ENCODE measurements at regions not wholly inside any gene's neighbourhood (a gene's known extent, or its start where the extent isn't known, plus 50 kb on each side); places are given as distances from the start of the nearest gene placed in this dataset.
"Not testable (repeated sequence)": the region's sequence is repeated elsewhere in the genome, so short reads cannot be mapped to it uniquely, and the experiment has no call there.

DNA sequence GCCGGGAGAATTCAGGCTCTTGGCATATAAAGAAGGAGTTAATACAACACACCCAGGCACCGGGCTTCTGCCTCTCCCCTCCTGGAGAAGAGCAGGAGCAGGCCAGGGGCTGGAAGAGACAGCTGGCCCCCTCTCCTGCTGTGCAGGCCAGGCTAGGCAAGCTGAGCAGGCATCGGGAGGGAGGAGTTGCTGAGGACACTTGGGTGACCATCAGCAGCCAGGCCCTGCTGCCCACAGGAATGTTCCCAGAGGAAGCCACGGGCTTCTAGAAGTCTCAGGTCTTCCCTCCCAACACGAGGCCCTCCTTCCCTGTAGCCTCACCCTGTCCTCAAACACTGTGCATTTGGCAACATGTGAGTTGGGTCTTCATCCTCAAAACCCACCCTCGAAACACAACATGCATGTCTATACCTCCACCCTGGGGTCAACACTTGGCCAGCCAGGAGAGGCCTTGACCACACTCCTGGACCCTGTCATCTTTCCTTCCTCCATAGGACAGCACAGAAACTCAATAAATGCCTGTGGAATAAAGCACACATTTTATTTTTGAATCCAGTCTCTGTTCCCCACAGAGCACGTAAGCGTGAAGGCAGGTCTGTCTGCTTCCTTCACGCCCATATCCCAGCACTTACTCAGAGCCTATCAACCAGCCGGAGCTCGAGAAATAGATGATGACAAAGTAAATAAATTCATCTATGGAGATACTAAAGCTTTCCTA lies 433.8 kb upstream of the ID2 start:
- no peak for DNase-seq (ENCODE audit: extremely low spot score, unreplicated experiment)
- Mint-ChIP-seq H3K36me3 (peaks cover 3% of the 10 kb centered on the region), H3K27me3 (no peaks in the 10 kb centered on the region), H3K4me1 (ENCODE audit: unreplicated experiment) (no peaks in the 10 kb centered on the region), H3K27ac (no peak overlapping the region), H3K4me3 (no peak overlapping the region), H3K9me3 (peaks cover 12% of the 10 kb centered on the region)
- TF ChIP-seq, protein P1, sequence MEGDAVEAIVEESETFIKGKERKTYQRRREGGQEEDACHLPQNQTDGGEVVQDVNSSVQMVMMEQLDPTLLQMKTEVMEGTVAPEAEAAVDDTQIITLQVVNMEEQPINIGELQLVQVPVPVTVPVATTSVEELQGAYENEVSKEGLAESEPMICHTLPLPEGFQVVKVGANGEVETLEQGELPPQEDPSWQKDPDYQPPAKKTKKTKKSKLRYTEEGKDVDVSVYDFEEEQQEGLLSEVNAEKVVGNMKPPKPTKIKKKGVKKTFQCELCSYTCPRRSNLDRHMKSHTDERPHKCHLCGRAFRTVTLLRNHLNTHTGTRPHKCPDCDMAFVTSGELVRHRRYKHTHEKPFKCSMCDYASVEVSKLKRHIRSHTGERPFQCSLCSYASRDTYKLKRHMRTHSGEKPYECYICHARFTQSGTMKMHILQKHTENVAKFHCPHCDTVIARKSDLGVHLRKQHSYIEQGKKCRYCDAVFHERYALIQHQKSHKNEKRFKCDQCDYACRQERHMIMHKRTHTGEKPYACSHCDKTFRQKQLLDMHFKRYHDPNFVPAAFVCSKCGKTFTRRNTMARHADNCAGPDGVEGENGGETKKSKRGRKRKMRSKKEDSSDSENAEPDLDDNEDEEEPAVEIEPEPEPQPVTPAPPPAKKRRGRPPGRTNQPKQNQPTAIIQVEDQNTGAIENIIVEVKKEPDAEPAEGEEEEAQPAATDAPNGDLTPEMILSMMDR (conservative IDR thresholded peaks at IDR 0.05): no peak

DNA sequence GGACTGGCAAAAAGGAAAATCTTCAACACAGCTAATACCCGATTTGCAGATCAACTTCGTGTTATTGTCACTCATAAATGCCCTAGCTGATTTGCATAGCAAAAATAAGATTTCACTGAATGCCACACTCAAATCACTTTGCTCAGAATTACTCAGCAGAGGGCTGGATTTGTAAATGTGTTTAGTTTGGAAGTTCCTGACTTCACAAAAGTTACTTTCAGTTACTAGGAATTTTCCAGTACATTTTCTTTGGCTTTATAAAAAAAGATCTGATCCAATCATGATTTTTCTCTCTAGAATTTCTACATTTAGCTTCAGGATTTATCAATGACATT lies 433.3 kb upstream of the ID2 start:
- Mint-ChIP-seq H3K9me3 (peaks cover 12% of the 10 kb centered on the region), H3K27me3 (no peaks in the 10 kb centered on the region), H3K36me3 (peaks cover 3% of the 10 kb centered on the region), H3K4me3 (no peak overlapping the region), H3K4me1 (ENCODE audit: unreplicated experiment) (peaks cover 1% of the 10 kb centered on the region), H3K27ac (no peak overlapping the region)
- no peak for DNase-seq (ENCODE audit: extremely low spot score, unreplicated experiment)
- TF ChIP-seq, protein P1 (conservative IDR thresholded peaks at IDR 0.05): no peak

DNA sequence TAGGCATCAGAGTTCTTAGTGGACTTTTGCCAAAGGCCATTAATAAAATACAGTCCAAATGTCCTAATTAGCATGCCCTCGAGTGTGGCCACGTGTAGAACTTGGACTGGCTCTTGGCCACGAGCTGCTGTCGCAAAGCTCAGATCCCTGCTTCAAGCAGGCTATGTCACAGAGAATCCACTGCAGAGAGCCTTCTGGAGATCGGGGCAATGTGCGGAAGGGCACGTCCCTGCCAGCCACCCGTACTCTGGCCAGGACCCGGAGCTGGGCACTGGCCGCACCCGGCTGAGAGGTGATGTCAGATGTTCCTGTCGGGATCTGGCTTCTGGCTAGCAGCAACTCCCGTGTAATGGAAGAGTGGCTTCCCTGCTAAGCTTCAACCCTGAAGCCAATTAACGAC lies 432.7 kb upstream of the ID2 start:
- Mint-ChIP-seq H3K36me3 (peaks cover 3% of the 10 kb centered on the region), H3K9me3 (peaks cover 16% of the 10 kb centered on the region), H3K4me3 (no peak overlapping the region), H3K4me1 (ENCODE audit: unreplicated experiment) (peaks cover 7% of the 10 kb centered on the region), H3K27ac (no peak overlapping the region), H3K27me3 (no peaks in the 10 kb centered on the region)
- no peak for DNase-seq (ENCODE audit: extremely low spot score, unreplicated experiment)
- TF ChIP-seq, protein P1 (conservative IDR thresholded peaks at IDR 0.05): no peak

DNA sequence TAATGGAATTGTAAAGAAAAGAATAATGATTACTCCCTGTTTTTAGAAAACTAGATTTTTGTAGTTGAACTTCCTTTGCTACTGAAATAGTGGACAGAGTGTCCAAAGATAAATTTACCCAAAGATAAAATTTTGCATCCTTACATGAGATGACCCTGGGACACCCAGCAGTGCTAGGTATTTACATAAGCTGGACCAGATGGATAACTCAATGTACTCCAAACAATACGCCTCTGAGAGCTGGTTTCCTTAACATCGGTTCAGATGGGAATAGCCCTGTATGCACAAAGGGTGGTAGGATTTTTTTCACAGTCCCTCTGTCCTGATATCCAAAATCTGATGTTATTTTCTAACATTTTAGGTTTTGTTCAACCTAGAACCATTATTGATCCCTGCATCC lies 432.1 kb upstream of the ID2 start:
- peaks cover 3% of the 10 kb centered on the region for H3K36me3 Mint-ChIP-seq
- TF ChIP-seq, protein P1 (conservative IDR thresholded peaks at IDR 0.05): no peak
- H3K4me3 Mint-ChIP-seq: no peak overlapping the region
- no peak overlapping the region for H3K27ac Mint-ChIP-seq
- peaks cover 12% of the 10 kb centered on the region for H3K4me1 Mint-ChIP-seq (ENCODE audit: unreplicated experiment)
- H3K9me3 Mint-ChIP-seq: peaks cover 21% of the 10 kb centered on the region
- DNase-seq (ENCODE audit: extremely low spot score, unreplicated experiment): no peak
- H3K27me3 Mint-ChIP-seq: no peaks in the 10 kb centered on the region

DNA sequence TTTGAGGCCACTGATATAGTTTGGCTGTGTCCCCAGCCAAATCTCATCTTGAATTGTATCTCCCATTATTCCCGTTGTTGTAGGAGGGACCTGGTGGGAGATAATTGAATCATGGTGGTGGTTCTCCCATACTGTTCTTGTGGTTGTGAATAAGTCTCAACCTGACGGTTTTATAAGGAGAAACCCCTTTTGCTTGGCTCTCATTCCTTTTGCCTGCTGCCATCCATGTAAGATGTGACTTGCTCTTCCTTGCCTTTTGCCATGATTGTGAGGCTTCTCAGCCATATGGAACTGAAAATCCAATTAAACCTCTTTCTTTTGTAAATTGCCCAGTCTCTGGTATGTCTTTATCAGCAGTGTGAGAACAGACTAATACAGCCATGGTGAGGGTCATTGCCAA lies 431.6 kb upstream of the ID2 start:
- peaks cover 12% of the 10 kb centered on the region for H3K4me1 Mint-ChIP-seq (ENCODE audit: unreplicated experiment)
- H3K27me3 Mint-ChIP-seq; H3K36me3 Mint-ChIP-seq; DNase-seq (ENCODE audit: extremely low spot score, unreplicated experiment); H3K4me3 Mint-ChIP-seq; H3K27ac Mint-ChIP-seq: not testable (repeated sequence)
- peaks cover 21% of the 10 kb centered on the region for H3K9me3 Mint-ChIP-seq

DNA sequence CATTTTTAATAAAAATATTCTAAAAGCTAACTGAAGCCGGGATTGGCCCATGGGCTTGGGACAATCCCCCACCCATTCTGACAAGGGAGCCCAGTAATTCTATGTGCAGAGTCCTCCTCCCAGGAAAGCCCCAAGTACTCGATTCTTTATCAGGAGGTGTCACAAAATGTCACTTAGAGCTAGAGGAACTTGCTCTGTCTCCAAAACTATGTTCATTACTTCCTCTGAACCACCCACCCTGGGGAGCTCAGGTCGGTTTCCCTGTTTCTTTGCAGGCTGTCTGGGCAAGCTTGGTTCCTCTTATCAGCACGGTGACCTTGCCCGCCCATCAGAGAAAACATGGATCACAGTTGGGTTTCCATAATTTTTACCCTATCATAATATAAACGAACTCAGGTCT lies 430.6 kb upstream of the ID2 start:
- Mint-ChIP-seq H3K4me1 (ENCODE audit: unreplicated experiment) (peaks cover 12% of the 10 kb centered on the region), H3K9me3 (peaks cover 20% of the 10 kb centered on the region), H3K36me3 (peaks cover 3% of the 10 kb centered on the region), H3K27ac (no peak overlapping the region), H3K27me3 (no peaks in the 10 kb centered on the region), H3K4me3 (no peak overlapping the region)
- TF ChIP-seq, protein P1 (conservative IDR thresholded peaks at IDR 0.05): no peak
- DNase-seq (ENCODE audit: extremely low spot score, unreplicated experiment): no peak

All from type B pancreatic cell (in vitro differentiated cells).